Adipocyte (in vitro differentiated cells): ENCODE measurements at regions not wholly inside any gene's neighbourhood (a gene's known extent, or its start where the extent isn't known, plus 50 kb on each side); places are given as distances from the start of the nearest gene placed in this dataset.

Experiments
- DNase-seq: peaks from one replicate; pipeline ENCODE4 v3.0.0-alpha.2; 2015; ENCODE audit warnings: low read depth
- H3K27me3 ChIP-seq: replicated peaks from 2 replicates; pipeline ENCODE4 v1.7.0; 2013; ENCODE audit warnings: mild to moderate bottlenecking, low read length, moderate library complexity; ENCODE audit not compliant: control insufficient read depth, insufficient read depth
- H3K36me3 ChIP-seq: 2 replicates; pipeline ENCODE4 v1.7.0; 2013; ENCODE audit warnings: low read length, mild to moderate bottlenecking, moderate library complexity; ENCODE audit not compliant: control insufficient read depth, insufficient read depth, severe bottlenecking
- H3K4me1 ChIP-seq: 2 replicates; pipeline ENCODE4 v1.7.0; 2013; ENCODE audit warnings: mild to moderate bottlenecking, low read length, moderate library complexity; ENCODE audit not compliant: control insufficient read depth, insufficient read depth
- H3K4me3 ChIP-seq: 2 replicates; pipeline ENCODE4 v1.7.0; 2013; ENCODE audit warnings: mild to moderate bottlenecking, low read length, moderate library complexity
- H3K9ac ChIP-seq: 2 replicates; pipeline ENCODE4 v1.7.0; 2013; ENCODE audit warnings: mild to moderate bottlenecking, low read length, moderate library complexity
- H3K9me3 ChIP-seq: 2 replicates; pipeline ENCODE4 v1.7.0; 2013; ENCODE audit warnings: mild to moderate bottlenecking, low read length, moderate library complexity; ENCODE audit not compliant: control insufficient read depth

DNA sequence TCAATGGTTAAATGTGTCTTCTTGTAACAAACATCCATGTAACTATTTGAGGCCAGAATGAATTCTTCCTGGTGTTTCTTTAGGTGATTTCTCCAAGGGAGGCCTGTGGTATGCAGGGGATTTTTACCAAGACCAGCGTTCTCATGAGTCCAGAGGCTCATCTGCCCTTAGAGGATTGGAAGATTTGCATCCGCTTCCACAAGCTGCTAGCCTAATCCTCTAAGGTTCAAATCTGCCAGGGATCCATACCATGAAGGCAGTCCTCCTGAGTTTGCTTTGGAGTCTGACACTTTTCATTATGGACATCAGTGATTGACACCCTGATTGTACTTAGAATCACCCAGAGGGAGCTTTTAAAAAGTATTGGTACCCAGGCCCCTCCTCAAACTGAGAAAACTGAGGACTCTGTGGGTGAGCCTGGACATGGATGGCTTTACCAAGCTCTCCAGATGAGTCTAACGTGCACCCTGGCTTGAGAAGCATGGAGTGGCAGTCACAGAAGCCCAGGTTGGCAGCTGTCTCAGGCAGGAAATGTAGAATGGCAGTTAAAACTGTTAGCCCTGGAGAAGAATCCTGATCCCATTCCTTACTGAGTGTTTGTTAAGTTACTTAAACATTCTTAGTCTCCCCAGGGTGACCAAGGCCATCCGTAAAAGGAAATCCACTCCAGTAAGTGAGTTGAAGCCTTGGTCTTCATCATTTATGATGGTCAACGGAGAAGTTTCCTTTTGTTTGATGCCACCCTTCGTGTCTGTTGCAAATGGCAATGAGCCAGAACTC is 95.3 kb upstream of the RMDN2 start:
- Histone ChIP-seq H3K4me1 (peaks cover 43% of the 10 kb centered on the region), H3K9me3 (no peaks in the 10 kb centered on the region), H3K36me3 (no peaks in the 10 kb centered on the region), H3K9ac (peak overlapping the region; percentile 68), H3K4me3 (no peak overlapping the region), H3K27me3 (no peaks in the 10 kb centered on the region)
- no peak for DNase-seq

DNA sequence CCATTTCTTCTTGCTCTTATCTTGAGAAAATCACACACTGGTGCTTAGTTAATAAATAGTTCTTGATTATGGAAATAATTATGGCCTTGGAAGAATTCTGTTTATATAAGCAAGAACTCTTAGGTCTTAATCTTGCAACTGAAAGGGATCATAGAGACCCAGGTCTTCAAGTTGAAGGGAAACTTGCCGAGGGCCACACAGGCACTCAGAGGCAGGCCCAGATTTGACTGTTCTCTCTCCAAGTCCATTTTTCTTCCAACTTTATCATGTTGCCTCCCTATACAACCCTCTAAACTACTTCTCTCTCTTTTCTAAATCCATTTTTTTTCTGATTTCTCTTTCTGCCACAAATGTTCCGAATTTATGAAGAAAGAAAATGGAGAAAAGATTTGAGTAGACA is 94.5 kb upstream of the RMDN2 start:
- Histone ChIP-seq H3K36me3 (no peaks in the 10 kb centered on the region), H3K27me3 (no peaks in the 10 kb centered on the region), H3K9me3 (no peaks in the 10 kb centered on the region), H3K9ac (no peak overlapping the region), H3K4me1 (peaks cover 43% of the 10 kb centered on the region), H3K4me3 (no peak overlapping the region)
- no peak for DNase-seq

DNA sequence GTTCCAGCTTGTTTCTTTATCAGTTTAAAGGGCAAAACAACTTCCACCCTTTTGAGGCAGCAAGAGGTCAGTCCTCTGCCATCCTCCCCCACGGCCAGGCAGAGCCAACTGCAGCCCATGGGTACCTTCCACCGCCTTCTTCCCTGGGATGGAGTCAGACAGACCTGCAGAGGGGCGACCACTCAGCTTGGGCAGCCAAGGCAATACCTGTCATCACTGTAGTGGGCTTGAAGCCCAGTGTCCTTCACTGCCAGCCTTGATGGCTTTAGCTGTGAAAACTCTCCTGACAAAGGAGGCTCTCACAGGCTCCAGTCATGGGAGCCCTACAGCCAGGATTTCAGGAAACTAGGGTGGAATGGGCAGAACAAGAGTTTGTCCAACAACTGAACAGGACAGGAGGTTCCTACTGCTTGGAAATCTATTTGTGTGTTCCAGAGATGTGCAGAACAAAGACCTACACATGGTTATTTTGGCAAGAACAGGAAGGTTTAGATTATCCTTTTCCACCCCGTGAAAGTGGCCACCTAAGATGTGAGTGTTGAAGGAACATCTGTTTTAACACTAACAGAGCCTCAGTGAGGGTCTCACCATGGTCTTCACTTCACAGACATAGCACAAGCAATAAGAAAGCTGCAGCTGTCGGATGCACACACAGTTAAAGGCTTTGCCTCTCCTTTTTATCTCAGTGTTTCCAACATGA is 93.9 kb upstream of the RMDN2 start:
- H3K4me1 ChIP-seq = peaks cover 43% of the 10 kb centered on the region
- no peak for DNase-seq
- H3K36me3 ChIP-seq = no peaks in the 10 kb centered on the region
- H3K9ac ChIP-seq = no peak overlapping the region
- H3K27me3 ChIP-seq = no peaks in the 10 kb centered on the region
- H3K9me3 ChIP-seq = no peaks in the 10 kb centered on the region
- no peak overlapping the region for H3K4me3 ChIP-seq

- DNase-seq = peak; percentile 96
- H3K4me1 ChIP-seq = peaks cover 38% of the 10 kb centered on the region
- no peaks in the 10 kb centered on the region for H3K27me3 ChIP-seq
- peak overlapping the region; percentile 59 for H3K9ac ChIP-seq
- H3K9me3 ChIP-seq = no peaks in the 10 kb centered on the region
- no peak overlapping the region for H3K4me3 ChIP-seq
- no peaks in the 10 kb centered on the region for H3K36me3 ChIP-seq
Measured at GRCh38 chr2:37832590-37833197, 92.4 kb upstream of the RMDN2 start.

DNA sequence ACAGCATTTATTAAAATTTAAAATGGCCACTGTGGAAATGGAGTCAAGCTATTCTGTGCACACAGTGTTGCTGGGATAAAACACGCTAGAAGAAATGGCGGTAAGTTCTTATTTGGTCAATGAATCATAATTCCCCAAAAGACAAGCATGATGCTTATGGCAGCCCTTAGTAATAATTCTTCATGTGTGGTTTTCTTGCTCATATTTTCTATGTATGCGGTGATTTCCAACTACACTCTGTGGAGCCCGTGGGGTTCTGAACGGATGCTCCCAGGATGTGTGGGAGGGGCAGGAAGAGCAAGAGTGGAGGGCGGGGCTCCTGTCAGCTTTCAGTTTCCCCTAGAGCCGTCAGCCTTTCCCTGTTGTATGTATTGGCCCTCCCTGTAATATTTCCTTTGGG is 91.7 kb upstream of the RMDN2 start:
- peaks cover 31% of the 10 kb centered on the region for H3K4me1 ChIP-seq
- no peaks in the 10 kb centered on the region for H3K36me3 ChIP-seq
- H3K9ac ChIP-seq = no peak overlapping the region
- H3K9me3 ChIP-seq = no peaks in the 10 kb centered on the region
- H3K4me3 ChIP-seq = no peak overlapping the region
- H3K27me3 ChIP-seq = no peaks in the 10 kb centered on the region
- DNase-seq = no peak

DNA sequence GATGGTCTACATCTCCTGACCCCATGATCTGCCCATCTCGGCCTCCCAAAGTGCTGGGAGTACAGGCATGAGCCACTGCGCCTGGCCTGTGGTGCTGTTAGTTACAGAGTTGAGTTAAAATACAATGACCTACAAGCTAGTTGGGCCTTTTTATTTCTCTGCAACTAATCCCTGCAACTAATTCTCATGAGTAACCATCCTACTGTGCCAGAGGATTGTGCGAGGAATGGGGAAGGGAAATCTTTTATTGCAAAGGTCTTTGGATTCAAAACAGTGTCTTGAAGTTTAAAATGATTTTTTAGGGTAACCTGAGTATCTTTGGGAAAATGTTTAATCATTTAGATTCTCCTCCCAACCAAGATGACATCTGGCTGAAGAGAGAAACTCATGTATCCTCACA is 88.8 kb upstream of the RMDN2 start:
- no peak for DNase-seq
- no peak overlapping the region for H3K4me3 ChIP-seq
- H3K36me3 ChIP-seq = no peaks in the 10 kb centered on the region
- H3K4me1 ChIP-seq = peaks cover 12% of the 10 kb centered on the region
- no peaks in the 10 kb centered on the region for H3K27me3 ChIP-seq
- no peak overlapping the region for H3K9ac ChIP-seq
- no peaks in the 10 kb centered on the region for H3K9me3 ChIP-seq

- Histone ChIP-seq H3K27me3 (no peaks in the 10 kb centered on the region), H3K36me3 (no peaks in the 10 kb centered on the region), H3K4me1 (peaks cover 8% of the 10 kb centered on the region), H3K4me3 (no peak overlapping the region), H3K9me3 (no peaks in the 10 kb centered on the region), H3K9ac (no peak overlapping the region)
- no peak for DNase-seq
Measured at GRCh38 chr2:37836711-37837110, 88.4 kb upstream of the RMDN2 start.

DNA sequence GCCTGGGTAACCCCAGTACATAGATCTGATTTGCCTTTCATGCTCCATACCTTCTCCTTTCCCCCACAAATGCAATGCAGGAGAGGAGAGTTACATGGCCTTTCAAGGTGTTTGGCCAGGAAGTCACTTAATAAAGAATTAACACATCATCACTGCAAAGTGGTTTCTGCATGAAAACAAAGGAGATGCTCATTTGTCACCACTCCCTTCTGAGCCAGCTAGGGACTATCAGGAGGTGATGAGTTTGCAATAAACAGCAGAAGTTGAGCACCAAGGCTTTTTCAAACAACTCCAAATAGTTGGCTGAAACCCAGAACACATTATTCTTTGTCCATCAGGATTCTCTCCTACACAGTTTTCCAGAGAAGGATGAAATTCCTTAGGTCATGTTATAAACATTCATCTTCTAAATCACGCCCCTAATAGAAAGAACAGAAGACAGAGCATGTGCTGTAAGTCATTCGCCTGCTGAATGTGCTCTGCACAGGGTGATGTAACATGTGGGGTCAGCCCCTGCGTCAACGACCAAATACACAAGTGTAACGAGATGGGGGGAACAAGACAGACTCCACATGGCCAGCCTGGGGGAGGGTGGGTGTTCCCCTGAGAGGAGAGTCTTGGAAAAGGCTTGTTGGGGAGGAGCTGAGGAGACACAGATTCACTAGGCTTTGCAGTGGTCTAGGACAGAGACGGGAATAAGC is 87.3 kb upstream of the RMDN2 start:
- no peaks in the 10 kb centered on the region for H3K36me3 ChIP-seq
- no peaks in the 10 kb centered on the region for H3K27me3 ChIP-seq
- no peaks in the 10 kb centered on the region for H3K4me1 ChIP-seq
- DNase-seq = no peak
- H3K4me3 ChIP-seq = no peak overlapping the region
- H3K9me3 ChIP-seq = no peaks in the 10 kb centered on the region
- no peak overlapping the region for H3K9ac ChIP-seq

- peaks cover 6% of the 10 kb centered on the region for H3K4me1 ChIP-seq
- H3K9ac ChIP-seq = no peak overlapping the region
- H3K36me3 ChIP-seq = no peaks in the 10 kb centered on the region
- no peak overlapping the region for H3K4me3 ChIP-seq
- no peaks in the 10 kb centered on the region for H3K9me3 ChIP-seq
- H3K27me3 ChIP-seq = no peaks in the 10 kb centered on the region
- no peak for DNase-seq
Measured at GRCh38 chr2:37838541-37839167, 86.4 kb upstream of the RMDN2 start.

DNA sequence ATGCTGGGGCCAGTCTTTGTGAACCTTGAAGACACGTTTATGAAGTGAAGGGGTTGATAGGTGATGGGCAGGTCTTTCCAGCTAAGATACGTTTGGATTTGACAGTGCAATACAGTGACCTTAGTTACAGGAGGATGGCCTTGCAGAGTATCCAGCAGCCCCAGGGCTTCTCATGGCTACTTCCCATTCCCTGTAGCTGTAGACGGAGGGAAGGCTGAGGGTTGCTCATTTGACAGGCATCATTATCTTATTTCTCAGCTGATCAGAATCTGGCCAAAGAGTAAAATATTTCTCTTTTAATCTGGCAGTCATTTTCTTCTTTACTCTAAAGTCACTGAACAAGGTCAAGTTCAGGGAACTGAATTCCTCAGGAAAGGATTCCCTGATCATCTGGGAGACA is 85.1 kb upstream of the RMDN2 start:
- no peaks in the 10 kb centered on the region for H3K36me3 ChIP-seq
- H3K4me3 ChIP-seq = no peak overlapping the region
- no peak for DNase-seq
- H3K9me3 ChIP-seq = no peaks in the 10 kb centered on the region
- no peak overlapping the region for H3K9ac ChIP-seq
- peaks cover 9% of the 10 kb centered on the region for H3K4me1 ChIP-seq
- no peaks in the 10 kb centered on the region for H3K27me3 ChIP-seq
